ENCODE measurements at regions not wholly inside any gene's neighbourhood (a gene's known extent, or its start where the extent isn't known, plus 50 kb on each side); places are given as distances from the start of the nearest gene placed in this dataset.
"Not testable (repeated sequence)": the region's sequence is repeated elsewhere in the genome, so short reads cannot be mapped to it uniquely, and the experiment has no call there.

- Histone ChIP-seq H3K4me2 (ENCODE audit: low read length) (no peak overlapping the region), H3K4me3 (ENCODE audit: low read length) (no peak overlapping the region), H3K27ac (ENCODE audit: low read length) (no peak overlapping the region), H3K27me3 (ENCODE audit: low read depth, low read length) (no peaks in the 10 kb centered on the region), H4K20me1 (ENCODE audit: insufficient read depth, low read length) (no peaks in the 10 kb centered on the region), H3K9ac (ENCODE audit: low read length) (no peak overlapping the region), H3K4me1 (ENCODE audit: low read length) (peaks cover 16% of the 10 kb centered on the region), H3K79me2 (ENCODE audit: low read length) (no peaks in the 10 kb centered on the region), H3K36me3 (replicated peaks; ENCODE audit: low read depth, low read length) (peaks cover 6% of the 10 kb centered on the region), H3K9me3 (ENCODE audit: insufficient read depth, low read length) (peaks cover 12% of the 10 kb centered on the region; the same call in 1 of the 2 replicates), H2AFZ (ENCODE audit: low read depth, low read length) (0 out of 2 replicates have a peak overlapping the region, but pooled peaks have one; percentile 35)
- TF ChIP-seq CTCF (IDR thresholded peaks at IDR 0.05; ENCODE audit: low read depth, low read length) (peak; percentile 21; the same call in 1 of the 2 replicates), EZH2phosphoT487 (IDR thresholded peaks at IDR 0.05; ENCODE audit: low read depth) (no peak)
These were observed 1115.1 kb downstream of the PLA2G4A start for GRCh38 chr1:187943606-187944403.

GRCh38 chr1:187946661-187947060 is 1117.9 kb downstream of the PLA2G4A start:
- not testable (repeated sequence) for H2AFZ ChIP-seq (ENCODE audit: low read depth, low read length); H3K4me2 ChIP-seq (ENCODE audit: low read length); H3K9ac ChIP-seq (ENCODE audit: low read length); H3K27ac ChIP-seq (ENCODE audit: low read length); H3K79me2 ChIP-seq (ENCODE audit: low read length); H4K20me1 ChIP-seq (ENCODE audit: insufficient read depth, low read length); H3K4me3 ChIP-seq (ENCODE audit: low read length); H3K27me3 ChIP-seq (ENCODE audit: low read depth, low read length)
- H3K36me3 ChIP-seq (replicated peaks; ENCODE audit: low read depth, low read length): peaks cover 15% of the 10 kb centered on the region
- H3K4me1 ChIP-seq (ENCODE audit: low read length): peaks cover 25% of the 10 kb centered on the region
- H3K9me3 ChIP-seq (ENCODE audit: insufficient read depth, low read length): peaks cover 22% of the 10 kb centered on the region; the same call in 1 of the 2 replicates

- Histone ChIP-seq H2AFZ (ENCODE audit: low read depth, low read length) (no peak overlapping the region), H3K4me1 (ENCODE audit: low read length) (peaks cover 25% of the 10 kb centered on the region), H3K4me3 (ENCODE audit: low read length) (no peak overlapping the region), H3K9me3 (ENCODE audit: insufficient read depth, low read length) (peaks cover 27% of the 10 kb centered on the region; the same call in 1 of the 2 replicates), H3K79me2 (ENCODE audit: low read length) (no peaks in the 10 kb centered on the region), H3K4me2 (ENCODE audit: low read length) (no peak overlapping the region), H3K27me3 (ENCODE audit: low read depth, low read length) (no peaks in the 10 kb centered on the region), H4K20me1 (ENCODE audit: insufficient read depth, low read length) (no peaks in the 10 kb centered on the region), H3K27ac (ENCODE audit: low read length) (no peak overlapping the region), H3K9ac (ENCODE audit: low read length) (no peak overlapping the region), H3K36me3 (replicated peaks; ENCODE audit: low read depth, low read length) (peaks cover 20% of the 10 kb centered on the region)
- TF ChIP-seq EZH2phosphoT487 (IDR thresholded peaks at IDR 0.05; ENCODE audit: low read depth) (no peak), CTCF (IDR thresholded peaks at IDR 0.05; ENCODE audit: low read depth, low read length) (no peak)
These were observed 1118.6 kb downstream of the PLA2G4A start for GRCh38 chr1:187947359-187947758.

- peaks cover 34% of the 10 kb centered on the region; the same call in 1 of the 2 replicates for H3K9me3 ChIP-seq (ENCODE audit: insufficient read depth, low read length)
- peak overlapping the region; percentile 43; the same call in 1 of the 2 replicates for H2AFZ ChIP-seq (ENCODE audit: low read depth, low read length)
- no peak overlapping the region for H3K9ac ChIP-seq (ENCODE audit: low read length)
- H4K20me1 ChIP-seq (ENCODE audit: insufficient read depth, low read length): no peaks in the 10 kb centered on the region
- H3K79me2 ChIP-seq (ENCODE audit: low read length): no peaks in the 10 kb centered on the region
- TF ChIP-seq EZH2phosphoT487 (IDR thresholded peaks at IDR 0.05; ENCODE audit: low read depth) (no peak), CTCF (IDR thresholded peaks at IDR 0.05; ENCODE audit: low read depth, low read length) (no peak)
- H3K36me3 ChIP-seq (replicated peaks; ENCODE audit: low read depth, low read length): peaks cover 27% of the 10 kb centered on the region
- no peak overlapping the region for H3K4me3 ChIP-seq (ENCODE audit: low read length)
- H3K4me1 ChIP-seq (ENCODE audit: low read length): peaks cover 25% of the 10 kb centered on the region
- peak overlapping the region; percentile 31; the same call in 1 of the 2 replicates for H3K27ac ChIP-seq (ENCODE audit: low read length)
- no peaks in the 10 kb centered on the region for H3K27me3 ChIP-seq (ENCODE audit: low read depth, low read length)
- 0 out of 2 replicates have a peak overlapping the region, but pooled peaks have one; percentile 2 for H3K4me2 ChIP-seq (ENCODE audit: low read length)
These were observed 1119.5 kb downstream of the PLA2G4A start for GRCh38 chr1:187948170-187948794.

All from OCI-LY3 (cell line).